ENCODE measurements at regions not wholly inside any gene's neighbourhood (a gene's known extent, or its start where the extent isn't known, plus 50 kb on each side); places are given as distances from the start of the nearest gene placed in this dataset.
A peak's percentile ranks its signal among the peaks of the same experiment; 100 is the strongest.

- peak in 1 of 4 donors; percentile 19 for DNase-seq (ENCODE audit: low read depth in 4 of 4, low spot score in 3 of 4)
Observed at GRCh38 chr2:48132271-48132625, 182.2 kb upstream of the FOXN2 start.

GRCh38 chr2:48134704-48135103 is 179.8 kb upstream of the FOXN2 start:
- no peak for DNase-seq (ENCODE audit: low read depth in 4 of 4, low spot score in 3 of 4)

- DNase-seq (ENCODE audit: low read depth in 4 of 4, low spot score in 3 of 4): no peak
Observed at GRCh38 chr2:48135797-48136196, 178.7 kb upstream of the FOXN2 start.

- no peak for DNase-seq (ENCODE audit: low read depth in 4 of 4, low spot score in 3 of 4)
Observed at GRCh38 chr2:48137829-48138228, 176.7 kb upstream of the FOXN2 start.

- DNase-seq (ENCODE audit: low read depth in 4 of 4, low spot score in 3 of 4): no peak
Observed at GRCh38 chr2:48138898-48139297, 175.6 kb upstream of the FOXN2 start.

GRCh38 chr2:48140586-48140985 is 173.9 kb upstream of the FOXN2 start:
- DNase-seq (ENCODE audit: low read depth in 4 of 4, low spot score in 3 of 4): no peak

- no peak for DNase-seq (ENCODE audit: low read depth in 4 of 4, low spot score in 3 of 4)
Observed at GRCh38 chr2:48144777-48145176, 169.7 kb upstream of the FOXN2 start.

GRCh38 chr2:48145845-48146452 is 168.5 kb upstream of the FOXN2 start:
- DNase-seq (ENCODE audit: low read depth in 4 of 4, low spot score in 3 of 4): no peak

- DNase-seq (ENCODE audit: low read depth in 4 of 4, low spot score in 3 of 4): no peak
Observed at GRCh38 chr2:48146552-48146951, 167.9 kb upstream of the FOXN2 start.

- no peak for DNase-seq (ENCODE audit: low read depth in 4 of 4, low spot score in 3 of 4)
Observed at GRCh38 chr2:48147719-48148118, 166.8 kb upstream of the FOXN2 start.

- no peak for DNase-seq (ENCODE audit: low read depth in 4 of 4, low spot score in 3 of 4)
Observed at GRCh38 chr2:48148841-48149430, 165.5 kb upstream of the FOXN2 start.

- no peak for DNase-seq (ENCODE audit: low read depth in 4 of 4, low spot score in 3 of 4)
Observed at GRCh38 chr2:48157150-48157549, 157.3 kb upstream of the FOXN2 start.

GRCh38 chr2:48161628-48162027 is 152.9 kb upstream of the FOXN2 start:
- no peak for DNase-seq (ENCODE audit: low read depth in 4 of 4, low spot score in 3 of 4)

- DNase-seq (ENCODE audit: low read depth in 4 of 4, low spot score in 3 of 4): no peak
Observed at GRCh38 chr2:48162742-48163141, 151.7 kb upstream of the FOXN2 start.

GRCh38 chr2:48165070-48165753 is 149.3 kb upstream of the FOXN2 start:
- no peak for DNase-seq (ENCODE audit: low read depth in 4 of 4, low spot score in 3 of 4)

- no peak for DNase-seq (ENCODE audit: low read depth in 4 of 4, low spot score in 3 of 4)
Observed at GRCh38 chr2:48169141-48169592, 145.3 kb upstream of the FOXN2 start.

- no peak for DNase-seq (ENCODE audit: low read depth in 4 of 4, low spot score in 3 of 4)
Observed at GRCh38 chr2:48170281-48170680, 144.2 kb upstream of the FOXN2 start.

GRCh38 chr2:48173141-48173540 is 141.3 kb upstream of the FOXN2 start:
- no peak for DNase-seq (ENCODE audit: low read depth in 4 of 4, low spot score in 3 of 4)

GRCh38 chr2:48174503-48174902 is 140.0 kb upstream of the FOXN2 start:
- no peak for DNase-seq (ENCODE audit: low read depth in 4 of 4, low spot score in 3 of 4)

GRCh38 chr2:48175254-48175653 is 139.2 kb upstream of the FOXN2 start:
- no peak for DNase-seq (ENCODE audit: low read depth in 4 of 4, low spot score in 3 of 4)

GRCh38 chr2:48175656-48176055 is 138.8 kb upstream of the FOXN2 start:
- DNase-seq (ENCODE audit: low read depth in 4 of 4, low spot score in 3 of 4): no peak

- no peak for DNase-seq (ENCODE audit: low read depth in 4 of 4, low spot score in 3 of 4)
Observed at GRCh38 chr2:48176876-48177275, 137.6 kb upstream of the FOXN2 start.

Measured in left renal pelvis (tissue), 4 donors.